ENCODE measurements at regions not wholly inside any gene's neighbourhood (a gene's known extent, or its start where the extent isn't known, plus 50 kb on each side); places are given as distances from the start of the nearest gene placed in this dataset.

GRCh38 chr6:54771968-54772367 lies 74.6 kb upstream of the FAM83B start:
- ChIA-PET POLR2A (no interaction called here), CTCF (no interaction called here)
- TF ChIP-seq CTCF (IDR thresholded peaks at IDR 0.05): no peak
- no peak overlapping the region for H3K4me3 Mint-ChIP-seq
- H3K27me3 ChIP-seq (ENCODE audit: control insufficient read depth in 1 of 2, insufficient read depth in 2 of 2, low read length in 2 of 2): no peaks in the 10 kb centered on the region
- no peak overlapping the region for H3K4me3 ChIP-seq (ENCODE audit: low read length)
- ATAC-seq (ENCODE audit: poor library complexity): no peak
- no peaks in the 10 kb centered on the region for H3K36me3 Mint-ChIP-seq (ENCODE audit: low read depth)
- H3K9me3 ChIP-seq (ENCODE audit: control insufficient read depth in 1 of 2, insufficient read depth in 1 of 2, low read length in 2 of 2): peaks cover under 1 to 11% of the 10 kb centered on the region in 2 experiments
- no peak overlapping the region for H3K27ac ChIP-seq (ENCODE audit: low read depth in 1 of 2, low read length in 2 of 2)
- H3K36me3 ChIP-seq (ENCODE audit: insufficient read depth, low read length): no peaks in the 10 kb centered on the region
- no peak overlapping the region for H3K27ac Mint-ChIP-seq
- no peaks in the 10 kb centered on the region for H3K4me1 Mint-ChIP-seq (ENCODE audit: low read depth)
- no peaks in the 10 kb centered on the region for H3K4me1 ChIP-seq (ENCODE audit: insufficient read depth, low read length)
- DNase-seq: no peak
- peaks cover 3% of the 10 kb centered on the region for H3K9me3 Mint-ChIP-seq
- intact Hi-C loops (cut with DNase I, micrococcal nuclease): no loop called here
- H3K27me3 Mint-ChIP-seq: no peaks in the 10 kb centered on the region

- no peak for TF ChIP-seq CTCF (IDR thresholded peaks at IDR 0.05)
- Mint-ChIP-seq H3K9me3 (peaks cover 3% of the 10 kb centered on the region), H3K4me1 (ENCODE audit: low read depth) (no peaks in the 10 kb centered on the region), H3K27me3 (no peaks in the 10 kb centered on the region), H3K4me3 (no peak overlapping the region), H3K27ac (no peak overlapping the region), H3K36me3 (ENCODE audit: low read depth) (no peaks in the 10 kb centered on the region)
- Histone ChIP-seq H3K27ac (ENCODE audit: low read depth in 1 of 2, low read length in 2 of 2) (no peak overlapping the region), H3K36me3 (ENCODE audit: insufficient read depth, low read length) (no peaks in the 10 kb centered on the region), H3K4me1 (ENCODE audit: insufficient read depth, low read length) (no peaks in the 10 kb centered on the region), H3K9me3 (ENCODE audit: control insufficient read depth in 1 of 2, insufficient read depth in 1 of 2, low read length in 2 of 2) (peaks cover 6 to 11% of the 10 kb centered on the region in 2 experiments), H3K4me3 (ENCODE audit: low read length) (no peak overlapping the region), H3K27me3 (ENCODE audit: control insufficient read depth in 1 of 2, insufficient read depth in 2 of 2, low read length in 2 of 2) (no peaks in the 10 kb centered on the region)
- ATAC-seq (ENCODE audit: poor library complexity) (no peak), DNase-seq (no peak)
- intact Hi-C loops (cut with DNase I, micrococcal nuclease): no loop called here
- CTCF ChIA-PET: no interaction called here
- POLR2A ChIA-PET: no interaction called here
Observed at GRCh38 chr6:54772610-54773009, 74.0 kb upstream of the FAM83B start.

GRCh38 chr6:54775576-54775975 lies 71.0 kb upstream of the FAM83B start:
- Mint-ChIP-seq H3K27me3 (no peaks in the 10 kb centered on the region), H3K9me3 (no peaks in the 10 kb centered on the region)

More at GRCh38 chr6:54775576-54775975, 71.0 kb upstream of the FAM83B start:
- ChIA-PET POLR2A (no interaction called here), CTCF (no interaction called here)
- no peaks in the 10 kb centered on the region for H3K27me3 ChIP-seq (ENCODE audit: control insufficient read depth in 1 of 2, insufficient read depth in 2 of 2, low read length in 2 of 2)
- ATAC-seq (ENCODE audit: poor library complexity): no peak
- H3K4me1 Mint-ChIP-seq (ENCODE audit: low read depth): no peaks in the 10 kb centered on the region
- no peak for DNase-seq
- H3K4me3 Mint-ChIP-seq: no peak overlapping the region
- intact Hi-C loops (cut with DNase I, micrococcal nuclease): no loop called here
- peaks cover 4 to 6% of the 10 kb centered on the region in 2 experiments for H3K9me3 ChIP-seq (ENCODE audit: control insufficient read depth in 1 of 2, insufficient read depth in 1 of 2, low read length in 2 of 2)
- H3K4me1 ChIP-seq (ENCODE audit: insufficient read depth, low read length): no peaks in the 10 kb centered on the region
- no peak overlapping the region for H3K27ac ChIP-seq (ENCODE audit: low read depth in 1 of 2, low read length in 2 of 2)
- no peak overlapping the region for H3K4me3 ChIP-seq (ENCODE audit: low read length)
- no peaks in the 10 kb centered on the region for H3K36me3 ChIP-seq (ENCODE audit: insufficient read depth, low read length)
- no peaks in the 10 kb centered on the region for H3K36me3 Mint-ChIP-seq (ENCODE audit: low read depth)
- no peak overlapping the region for H3K27ac Mint-ChIP-seq
- no peak for TF ChIP-seq CTCF (IDR thresholded peaks at IDR 0.05)

Data from CD4-positive, alpha-beta T cell (primary cell).